ENCODE measurements at regions not wholly inside any gene's neighbourhood (a gene's known extent, or its start where the extent isn't known, plus 50 kb on each side); places are given as distances from the start of the nearest gene placed in this dataset.

DNA sequence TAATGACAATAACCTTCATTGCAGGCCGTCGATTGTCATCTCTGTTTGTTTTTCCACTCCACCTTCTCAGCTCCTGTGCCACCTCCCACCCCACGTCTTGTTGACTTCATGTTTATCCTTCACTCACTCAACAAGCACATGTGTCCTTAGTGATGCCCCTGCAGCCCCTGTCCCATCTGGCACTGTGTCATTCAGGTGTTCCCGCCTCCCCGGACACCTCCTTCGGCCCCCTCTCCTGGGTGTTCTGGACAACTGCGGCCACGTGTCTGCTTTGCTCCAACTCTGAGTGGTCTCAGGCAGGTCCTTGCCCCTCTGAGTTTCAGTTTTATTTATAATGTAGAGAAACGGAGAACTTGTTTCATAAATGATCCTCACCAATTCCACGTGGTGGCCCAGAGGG, 91.0 kb upstream of the COL5A1 start:
- Histone ChIP-seq H4K91ac (replicated peaks; ENCODE audit: insufficient read length, low read length) (no peak overlapping the region), H2BK20ac (ENCODE audit: low read length) (no peak overlapping the region), H3K79me1 (ENCODE audit: low read depth, low read length) (no peaks in the 10 kb centered on the region), H4K5ac (ENCODE audit: insufficient read length, low read depth, low read length) (no peak overlapping the region), H3K79me2 (ENCODE audit: control insufficient read depth in 1 of 2, insufficient read depth in 2 of 2, low read length in 2 of 2) (no peaks in the 10 kb centered on the region), H3K9me3 (ENCODE audit: insufficient read depth in 2 of 2, low read depth in 1 of 2, low read length in 1 of 2) (no peaks in the 10 kb centered on the region), H3K4ac (replicated peaks; ENCODE audit: insufficient read length, low read depth, low read length) (no peak overlapping the region), H3K23me2 (ENCODE audit: low read depth, low read length) (no peaks in the 10 kb centered on the region), H3K4me1 (replicated peaks in 1 of 4; ENCODE audit: control insufficient read depth in 3 of 4, insufficient read depth in 4 of 4, low read length in 3 of 4) (peaks cover 0 to 6% (median 3%) of the 10 kb centered on the region in 4 experiments; a peak in 3 of 7 replicates), H3K36me3 (ENCODE audit: control insufficient read depth in 2 of 4, insufficient read depth in 4 of 4, low read length in 3 of 4) (no peaks in the 10 kb centered on the region), H3K27ac (ENCODE audit: low read depth, low read length) (no peak overlapping the region), H3K18ac (ENCODE audit: extremely low read depth, low read length) (no peak overlapping the region), H3K14ac (ENCODE audit: insufficient read length) (no peak overlapping the region), H4K20me1 (replicated peaks in 1 of 2; ENCODE audit: control insufficient read depth in 1 of 2, insufficient read depth in 2 of 2, low read length in 2 of 2) (no peaks in the 10 kb centered on the region), H3K4me3 (ENCODE audit: extremely low read depth in 1 of 4, insufficient read depth in 2 of 4, low read depth in 3 of 4, low read length in 4 of 4) (no peak overlapping the region), H4K8ac (ENCODE audit: extremely low read depth, insufficient read depth, low read length) (no peak overlapping the region), H2BK12ac (ENCODE audit: low read depth, low read length) (no peak overlapping the region), H3K56ac (replicated peaks; ENCODE audit: insufficient read length, low read depth, low read length) (no peak overlapping the region), H2AK5ac (ENCODE audit: low read depth, low read length) (0 out of 2 replicates have a peak overlapping the region, but pooled peaks have one; percentile 82), H3K4me2 (ENCODE audit: insufficient read depth in 1 of 2, low read depth in 2 of 2, low read length in 2 of 2) (no peak overlapping the region), H2BK5ac (ENCODE audit: low read depth, low read length) (no peak overlapping the region), H2BK15ac (ENCODE audit: low read length) (no peak overlapping the region), H3K9ac (replicated peaks in 1 of 4; ENCODE audit: extremely low read depth in 1 of 4, low read depth in 3 of 4, low read length in 3 of 4) (no peak overlapping the region), H2BK120ac (replicated peaks; ENCODE audit: low read depth, low read length) (no peak overlapping the region), H2AFZ (ENCODE audit: low read length) (no peak overlapping the region), H3K23ac (ENCODE audit: insufficient read length) (no peak overlapping the region), H3K27me3 (replicated peaks in 1 of 4; ENCODE audit: control insufficient read depth in 3 of 4, extremely low read depth in 1 of 4, insufficient read depth in 3 of 4, low read length in 3 of 4) (no peaks in the 10 kb centered on the region)
- ChIA-PET POLR2A (ENCODE audit: partially characterized antibody) (no interaction called here), CTCF (ENCODE audit: partially characterized antibody) (interaction anchor here (1.4 to 3.2 kb wide), 3 partner anchors 13 to 101 kb away, joined by 3 to 15 read pairs (median 4); no protein-coding TSS in a partner anchor)
- 77% methylated on average over 10 of the region's 10 CpGs; no CpG with 5 or more reads in 1 of the 2 experiments for WGBS, 2 experiments (ENCODE audit: extremely low coverage in 1 of 2, insufficient coverage in 1 of 2, insufficient read length in 1 of 2, insufficient replicate concordance in 2 of 2, low coverage in 1 of 2, low lambda C conversion rate in 2 of 2, missing lambda C conversion rate in 1 of 2)
- DNase-seq (ENCODE audit: low read depth in 1 of 2, low spot score in 2 of 2) = no peak
- TF ChIP-seq SP1 (IDR thresholded peaks at IDR 0.05; ENCODE audit: low read depth, low read length) (no peak), RAD21 (IDR thresholded peaks at IDR 0.05 in 1 of 2, conservative IDR thresholded peaks at IDR 0.05 in 1 of 2; ENCODE audit: low read depth in 2 of 2, low read length in 2 of 2) (peak; percentile 17 to 55; a peak in 3 of 4 replicates), RNF2 (IDR thresholded peaks at IDR 0.05; ENCODE audit: borderline replicate concordance, low read depth, low read length, missing control alignments, poor library complexity, severe bottlenecking) (no peak), EGR1 (IDR thresholded peaks at IDR 0.05; ENCODE audit: borderline replicate concordance, low read depth, low read length) (no peak)
- TF ChIP-seq, protein P1, sequence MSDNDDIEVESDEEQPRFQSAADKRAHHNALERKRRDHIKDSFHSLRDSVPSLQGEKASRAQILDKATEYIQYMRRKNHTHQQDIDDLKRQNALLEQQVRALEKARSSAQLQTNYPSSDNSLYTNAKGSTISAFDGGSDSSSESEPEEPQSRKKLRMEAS (IDR thresholded peaks at IDR 0.05) = peak; percentile 44; the same call in 1 of the 2 replicates
- TF ChIP-seq, protein P2, sequence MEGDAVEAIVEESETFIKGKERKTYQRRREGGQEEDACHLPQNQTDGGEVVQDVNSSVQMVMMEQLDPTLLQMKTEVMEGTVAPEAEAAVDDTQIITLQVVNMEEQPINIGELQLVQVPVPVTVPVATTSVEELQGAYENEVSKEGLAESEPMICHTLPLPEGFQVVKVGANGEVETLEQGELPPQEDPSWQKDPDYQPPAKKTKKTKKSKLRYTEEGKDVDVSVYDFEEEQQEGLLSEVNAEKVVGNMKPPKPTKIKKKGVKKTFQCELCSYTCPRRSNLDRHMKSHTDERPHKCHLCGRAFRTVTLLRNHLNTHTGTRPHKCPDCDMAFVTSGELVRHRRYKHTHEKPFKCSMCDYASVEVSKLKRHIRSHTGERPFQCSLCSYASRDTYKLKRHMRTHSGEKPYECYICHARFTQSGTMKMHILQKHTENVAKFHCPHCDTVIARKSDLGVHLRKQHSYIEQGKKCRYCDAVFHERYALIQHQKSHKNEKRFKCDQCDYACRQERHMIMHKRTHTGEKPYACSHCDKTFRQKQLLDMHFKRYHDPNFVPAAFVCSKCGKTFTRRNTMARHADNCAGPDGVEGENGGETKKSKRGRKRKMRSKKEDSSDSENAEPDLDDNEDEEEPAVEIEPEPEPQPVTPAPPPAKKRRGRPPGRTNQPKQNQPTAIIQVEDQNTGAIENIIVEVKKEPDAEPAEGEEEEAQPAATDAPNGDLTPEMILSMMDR (IDR thresholded peaks at IDR 0.05; ENCODE audit: control extremely low read depth in 1 of 3, insufficient read depth in 1 of 3, low read depth in 1 of 3, low read length in 3 of 3) = peak; percentile 36 to 43 (median 38); a peak in 3 of 4 replicates
- TF ChIP-seq, protein P3, sequence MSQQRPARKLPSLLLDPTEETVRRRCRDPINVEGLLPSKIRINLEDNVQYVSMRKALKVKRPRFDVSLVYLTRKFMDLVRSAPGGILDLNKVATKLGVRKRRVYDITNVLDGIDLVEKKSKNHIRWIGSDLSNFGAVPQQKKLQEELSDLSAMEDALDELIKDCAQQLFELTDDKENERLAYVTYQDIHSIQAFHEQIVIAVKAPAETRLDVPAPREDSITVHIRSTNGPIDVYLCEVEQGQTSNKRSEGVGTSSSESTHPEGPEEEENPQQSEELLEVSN (IDR thresholded peaks at IDR 0.05) = peak; percentile 87
- FAIRE-seq = no peak
